GM18508 (cell line): ENCODE measurements at regions not wholly inside any gene's neighbourhood (a gene's known extent, or its start where the extent isn't known, plus 50 kb on each side); places are given as distances from the start of the nearest gene placed in this dataset.

Experiments used
- ATAC-seq: cut with Tn5 transposase; IDR thresholded peaks from one replicate; pipeline ENCODE4 v1.9.1; 2021; ENCODE audit warnings: moderate number of reproducible peaks; ENCODE audit not compliant: insufficient read depth, unreplicated experiment

DNA sequence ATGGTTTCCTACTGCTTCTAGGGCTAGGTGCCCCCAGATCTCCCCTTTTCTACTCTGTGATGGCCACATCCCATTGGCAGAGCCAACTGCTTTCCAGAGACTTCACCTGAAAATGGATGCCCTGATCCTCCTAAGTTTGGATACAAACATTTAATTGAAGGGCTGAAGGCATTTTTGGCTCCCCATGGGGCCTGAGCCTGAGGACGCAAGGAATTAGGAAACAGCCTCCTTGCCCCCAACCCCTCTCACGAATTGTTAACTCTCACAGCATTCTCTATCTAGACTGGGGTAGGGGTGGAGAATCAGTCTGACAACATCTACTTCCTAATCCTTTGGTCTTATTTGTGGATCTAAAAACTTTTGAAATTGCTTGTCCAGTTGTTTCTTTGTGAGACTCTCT lies 108.5 kb upstream of the KCNK2 start:
- ATAC-seq, result no peak

DNA sequence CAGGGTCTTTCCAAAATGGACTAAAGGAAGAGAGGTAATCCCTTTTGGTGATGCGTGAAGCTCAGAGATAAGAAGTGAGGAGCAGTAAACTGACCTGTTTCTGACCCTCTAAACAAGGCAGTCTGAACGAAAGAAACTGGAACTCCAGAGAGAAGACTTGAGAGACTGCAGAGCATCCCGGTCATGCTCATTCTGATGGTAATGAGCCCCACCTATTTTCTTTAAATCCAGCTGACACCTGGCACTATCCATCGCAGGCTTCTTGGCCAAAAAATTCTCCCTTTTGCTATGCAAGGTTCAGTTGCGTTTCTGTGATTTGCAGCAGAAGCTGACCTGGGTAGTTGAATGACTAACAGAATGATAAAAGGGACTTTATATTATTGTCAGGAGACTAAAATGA lies 105.9 kb upstream of the KCNK2 start:
- no peak for ATAC-seq

DNA sequence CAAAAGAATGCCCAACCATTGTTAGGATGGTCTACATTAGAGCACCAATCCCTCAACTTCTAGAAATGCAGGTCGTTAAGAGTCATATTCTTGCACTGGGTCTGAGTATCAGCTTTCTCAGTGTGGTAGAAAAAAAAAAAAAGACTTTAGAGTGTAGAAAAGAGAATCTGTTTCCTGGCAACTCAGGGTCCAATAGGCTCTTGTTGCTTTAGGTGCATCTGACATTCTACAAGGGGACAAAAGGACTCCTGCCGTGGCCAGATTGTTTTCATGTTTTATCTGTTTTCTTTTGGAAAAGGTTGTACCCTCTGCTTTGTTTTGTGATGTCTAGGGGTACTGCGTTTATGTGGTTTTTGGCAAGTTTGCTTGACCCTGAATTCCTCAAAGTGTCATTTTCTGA lies 105.4 kb upstream of the KCNK2 start:
- ATAC-seq, result no peak

DNA sequence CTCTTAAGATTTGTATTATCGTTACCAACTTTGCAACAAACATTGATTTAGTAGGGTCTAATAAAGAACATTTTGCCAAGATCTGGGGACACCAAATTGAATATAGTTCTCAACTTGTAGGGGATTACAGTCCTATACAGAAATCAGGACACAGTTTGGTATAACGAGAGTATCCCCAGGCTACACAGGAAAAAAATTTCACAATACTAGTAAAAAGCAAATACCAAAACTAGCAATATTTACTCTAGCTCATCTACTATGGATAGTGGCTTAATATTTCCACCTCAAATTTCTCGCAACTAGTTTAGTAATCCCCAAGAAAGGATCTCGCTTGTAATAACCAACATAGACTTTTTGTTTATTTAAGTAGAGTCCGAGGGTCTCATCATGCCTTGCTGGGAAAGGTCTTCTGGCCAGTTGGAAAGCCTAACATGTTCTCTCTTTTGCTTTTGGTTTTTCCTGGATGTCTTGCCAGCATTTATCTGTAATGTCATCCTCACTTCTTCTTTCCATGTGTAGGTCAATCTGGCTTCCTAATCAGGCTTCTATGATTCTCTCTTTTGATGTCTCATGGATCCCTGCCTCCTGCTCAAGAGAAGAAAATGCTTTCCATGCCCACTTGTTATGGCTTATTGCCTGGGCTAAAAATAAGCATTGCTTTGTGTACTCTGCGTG lies 104.7 kb upstream of the KCNK2 start:
- no peak for ATAC-seq

DNA sequence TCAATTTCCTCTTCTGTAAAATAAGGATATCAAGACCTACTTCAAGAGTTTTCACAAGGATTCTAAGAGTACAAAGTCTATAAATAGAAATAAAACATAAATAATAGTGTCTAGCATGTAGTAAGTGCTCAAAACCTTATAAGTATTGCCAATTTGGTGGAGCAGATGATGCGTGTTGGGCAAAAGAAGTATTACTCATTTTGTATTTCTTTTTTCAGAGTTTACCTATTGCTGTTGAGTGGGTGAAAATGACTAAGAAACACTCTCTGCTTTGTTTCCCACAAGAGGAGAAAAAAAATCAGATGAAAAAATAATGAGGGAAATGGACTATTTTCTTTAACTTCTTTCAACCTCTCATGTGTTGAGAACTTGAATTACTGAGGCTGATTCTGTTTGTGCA lies 103.3 kb upstream of the KCNK2 start:
- ATAC-seq, result no peak

DNA sequence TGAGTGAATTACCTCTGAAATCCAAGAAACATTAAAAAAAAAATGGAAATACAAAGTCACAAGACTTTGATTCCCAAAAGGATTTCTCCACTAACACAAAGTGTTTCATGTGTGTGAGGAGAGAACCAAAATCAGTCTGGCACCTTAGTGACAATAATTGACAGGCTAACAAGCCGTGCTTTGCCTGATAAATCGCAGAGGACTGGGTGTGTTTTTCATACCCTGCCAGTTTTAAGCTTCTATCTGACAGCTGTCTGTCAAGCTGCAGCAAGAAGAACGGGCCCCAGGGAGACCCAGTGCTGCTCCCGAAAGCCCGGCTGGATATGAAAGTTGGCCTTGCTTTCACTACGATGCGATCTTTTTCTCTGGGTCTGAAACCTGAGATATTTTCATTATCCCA lies 101.6 kb upstream of the KCNK2 start:
- ATAC-seq, result no peak

DNA sequence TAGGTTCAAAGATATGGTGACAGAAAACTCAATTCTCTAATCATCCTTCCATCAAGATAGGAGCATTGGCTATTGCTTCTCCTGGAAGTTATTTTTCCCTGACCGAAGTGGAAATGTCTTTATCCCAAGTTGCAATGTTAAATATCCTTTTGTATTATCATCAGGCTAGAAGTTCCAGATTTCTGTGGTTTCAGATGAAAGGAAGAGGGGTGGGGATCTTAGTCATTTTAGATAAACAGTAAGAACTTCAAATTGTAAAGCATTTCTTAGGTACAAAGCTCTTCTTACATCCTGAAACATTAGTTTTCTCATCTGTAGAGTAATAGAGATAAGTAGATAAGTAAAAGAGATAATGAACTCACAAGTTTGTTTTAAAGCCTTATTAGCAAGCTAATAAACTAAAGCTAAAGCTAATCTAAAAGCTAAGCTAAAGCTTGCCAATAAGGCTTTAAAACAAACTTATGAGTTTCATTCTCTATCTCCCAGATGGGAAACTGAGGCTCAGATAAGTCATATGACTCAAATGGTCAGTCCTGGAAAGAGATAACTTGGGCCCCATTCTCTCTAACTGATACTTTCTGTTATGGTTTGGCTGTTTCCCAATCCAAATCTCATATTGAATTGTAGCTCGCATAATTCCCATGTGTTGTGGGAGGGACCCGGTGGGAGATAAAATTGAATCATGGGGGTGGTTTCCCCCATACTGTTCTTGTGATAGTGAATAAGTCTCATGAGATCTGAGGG lies 99.2 kb upstream of the KCNK2 start:
- ATAC-seq, result no peak

DNA sequence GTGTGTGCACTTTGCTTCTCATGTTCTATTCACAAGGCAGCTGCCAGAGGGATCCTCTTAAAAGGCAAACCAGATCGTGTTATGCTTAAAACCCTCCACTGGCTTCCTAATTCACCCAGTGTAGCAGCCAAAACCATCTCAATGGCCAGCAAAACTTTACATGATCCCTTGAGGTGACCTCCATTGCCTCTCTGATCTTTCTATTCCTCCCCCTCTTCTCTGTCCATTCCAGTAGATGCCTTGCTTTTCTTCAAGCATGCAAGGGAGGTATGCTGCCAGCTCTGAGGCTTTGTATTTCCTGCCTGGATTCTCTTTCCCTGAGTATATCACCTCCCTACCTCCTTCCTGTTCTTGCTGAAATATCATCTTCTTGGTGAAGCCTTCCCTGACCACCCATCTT lies 93.2 kb upstream of the KCNK2 start:
- ATAC-seq, result no peak

DNA sequence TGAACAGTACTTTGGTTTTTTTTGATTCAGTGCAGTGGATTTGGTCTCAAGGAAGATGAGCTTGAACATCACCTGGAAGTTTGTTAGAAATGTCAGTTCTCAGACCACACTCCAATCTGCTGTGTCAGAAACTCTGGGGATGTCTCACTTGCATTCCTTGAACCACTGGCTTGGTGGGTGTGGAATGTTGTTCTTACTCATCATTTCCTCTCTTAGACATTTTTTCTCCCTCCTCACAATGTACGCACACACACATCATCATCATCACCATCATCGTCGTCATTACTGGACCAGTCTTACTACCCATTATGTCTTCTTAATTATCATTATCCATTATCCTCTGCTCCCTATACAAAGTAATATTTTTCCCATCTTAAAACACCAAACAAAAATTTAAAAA lies 91.9 kb upstream of the KCNK2 start:
- no peak for ATAC-seq

DNA sequence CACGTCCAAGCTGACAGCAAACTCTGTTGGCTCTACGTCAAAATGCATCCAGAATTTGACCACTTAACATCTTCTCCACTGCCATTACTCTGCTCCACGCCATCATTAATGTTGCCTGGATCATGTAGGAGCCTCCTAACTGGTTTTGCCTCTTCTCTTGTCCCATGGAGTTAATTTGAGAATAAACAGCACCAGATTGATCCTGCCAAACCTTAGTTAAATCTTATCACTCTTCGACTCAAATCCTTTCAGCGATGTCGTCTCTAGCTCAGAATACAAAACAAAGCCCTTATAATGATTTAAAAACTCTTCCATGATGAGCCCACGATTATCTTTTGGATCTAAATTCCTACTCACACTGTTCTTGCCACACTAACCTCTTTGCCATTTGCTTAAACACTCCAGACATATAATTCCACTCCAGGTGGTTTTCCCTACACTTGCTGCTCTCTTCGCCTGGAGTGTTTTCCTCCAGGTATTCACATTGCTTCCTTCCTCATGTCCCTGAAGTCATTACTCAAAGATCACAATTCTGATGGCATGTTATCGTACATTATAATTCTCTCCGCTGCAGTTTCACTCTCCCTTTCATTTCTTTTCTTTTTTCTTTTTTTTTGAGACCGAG lies 90.7 kb upstream of the KCNK2 start:
- ATAC-seq, result no peak

DNA sequence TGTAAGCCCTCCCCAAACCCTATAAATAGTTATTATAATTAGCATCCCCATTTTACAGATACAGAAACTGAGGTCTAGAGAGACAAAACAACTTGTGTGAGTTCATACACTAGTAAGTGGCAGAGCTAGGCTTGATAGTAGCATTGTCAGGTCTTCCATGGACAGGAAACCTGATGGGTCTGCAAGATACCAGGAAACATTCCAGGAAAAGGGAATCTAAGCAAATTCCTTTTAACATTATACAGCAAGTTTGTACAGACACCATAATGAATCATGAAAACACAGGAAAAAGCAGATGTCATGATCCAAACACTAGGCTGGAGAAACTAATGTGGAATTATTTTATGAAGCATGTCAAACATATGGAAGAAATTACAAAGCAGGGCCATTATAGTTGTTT lies 89.1 kb upstream of the KCNK2 start:
- no peak for ATAC-seq

DNA sequence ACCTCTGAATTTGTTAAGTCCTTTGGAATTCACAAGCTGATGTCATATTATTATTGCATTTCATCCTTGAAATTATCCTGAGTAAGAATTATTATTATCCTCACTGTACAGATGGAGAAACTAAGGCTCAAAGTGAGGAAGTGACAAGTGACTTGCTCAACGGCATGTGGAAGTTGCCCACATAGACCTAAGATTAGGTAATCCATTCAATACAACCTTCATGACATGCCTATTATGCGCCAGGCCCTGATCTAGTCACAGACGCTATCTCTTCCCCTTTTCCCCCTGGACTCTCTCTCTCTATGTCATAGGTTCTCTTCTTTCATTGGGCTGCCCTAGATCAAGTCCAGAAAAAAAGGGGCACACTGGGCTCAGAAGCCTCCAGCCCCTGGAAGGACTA lies 84.9 kb upstream of the KCNK2 start:
- ATAC-seq, result no peak

DNA sequence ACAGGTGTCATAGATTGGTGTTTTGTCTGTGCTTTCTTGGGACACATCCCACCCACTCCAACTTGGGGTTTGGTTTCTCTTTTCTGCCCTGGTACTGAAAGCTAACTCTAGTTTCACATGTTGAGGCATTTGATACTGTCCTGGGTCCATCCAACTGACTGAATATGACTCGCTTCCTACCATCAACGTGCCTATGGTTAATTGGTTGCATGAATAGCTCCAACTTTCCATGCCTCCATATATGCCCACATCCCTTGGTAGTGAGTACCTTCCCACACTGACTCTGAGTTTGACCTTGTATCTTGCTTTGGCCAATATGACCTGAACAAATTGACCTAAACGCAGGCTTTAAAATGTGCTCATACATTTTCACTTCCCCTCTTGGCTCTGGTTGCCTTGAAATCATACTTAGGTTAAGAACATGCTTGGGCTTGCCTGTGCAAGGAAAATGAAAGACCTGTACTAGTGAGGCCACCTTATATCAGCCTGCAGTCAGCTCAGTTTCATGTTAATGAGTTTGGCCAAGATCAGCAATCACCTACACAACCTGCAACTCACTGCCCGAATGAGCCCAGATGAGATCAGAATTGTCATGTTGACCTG lies 81.0 kb upstream of the KCNK2 start:
- ATAC-seq, result peak; percentile 91

DNA sequence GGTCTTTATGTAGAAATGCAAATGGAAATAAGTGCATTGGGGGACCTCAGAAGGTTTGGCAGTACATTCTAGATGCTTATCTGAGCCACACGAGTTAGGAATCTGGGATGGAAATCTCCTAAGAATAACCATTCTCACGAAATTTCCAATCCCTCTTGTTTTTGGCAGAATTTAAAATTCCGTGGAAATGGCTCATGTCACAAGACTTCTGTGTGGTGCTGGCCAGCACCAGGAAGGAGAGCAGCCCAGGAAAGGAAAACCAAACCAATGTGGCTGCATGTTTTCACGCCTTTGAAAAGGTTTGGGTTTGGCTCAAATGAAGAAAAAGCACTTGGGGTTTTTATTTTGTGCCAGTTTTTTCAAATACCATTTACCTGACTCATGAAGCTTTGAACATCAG lies 80.1 kb upstream of the KCNK2 start:
- no peak for ATAC-seq

DNA sequence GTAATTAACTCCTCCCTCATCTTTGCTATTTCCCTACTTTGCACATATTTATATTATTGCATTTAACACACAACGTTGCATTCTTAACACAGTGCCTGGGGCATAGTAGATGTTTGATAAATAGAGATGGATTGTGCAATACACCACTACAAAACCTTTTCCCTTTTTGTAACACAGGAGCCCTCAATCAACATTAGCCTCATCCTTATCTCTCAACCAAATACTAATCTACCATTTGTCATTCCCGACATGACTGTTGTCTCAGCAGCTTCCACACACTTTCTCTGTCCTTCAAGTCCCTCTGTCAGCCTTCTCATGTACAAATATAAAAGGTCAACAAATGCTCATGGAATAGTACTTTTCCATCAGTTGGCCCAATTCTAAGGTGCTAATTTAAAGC lies 78.9 kb upstream of the KCNK2 start:
- ATAC-seq, result no peak

DNA sequence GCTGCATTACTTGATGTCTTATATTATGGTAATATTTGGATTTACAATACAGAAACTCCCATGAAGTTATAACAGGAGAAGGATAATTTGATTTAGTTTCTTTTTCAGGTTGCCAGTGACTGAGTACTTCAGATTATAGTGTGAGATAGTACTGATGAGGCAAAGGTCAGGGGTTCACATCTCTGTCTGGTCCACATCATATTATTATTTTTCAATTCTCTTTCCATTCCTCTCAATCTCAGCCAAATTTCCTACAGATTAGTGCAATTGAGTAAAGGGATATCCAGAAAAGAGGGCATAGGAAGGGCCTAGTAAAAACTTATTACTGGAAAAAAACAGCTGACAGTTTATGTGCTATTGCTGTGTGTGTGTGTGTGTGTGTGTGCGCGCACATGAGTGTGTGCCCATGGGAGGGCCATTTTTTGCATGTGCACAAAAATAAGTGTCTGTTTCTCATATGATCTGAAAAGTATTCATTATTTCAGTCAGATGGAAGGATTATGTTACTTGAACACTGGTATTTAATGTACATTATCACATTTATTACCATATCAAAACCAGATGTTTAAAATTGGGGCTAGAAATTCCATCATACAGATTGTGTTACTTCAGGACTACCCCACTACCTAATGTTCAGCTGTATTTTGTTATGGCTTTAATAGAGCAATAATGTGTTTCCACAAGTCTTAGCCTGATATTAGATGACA lies 78.3 kb upstream of the KCNK2 start:
- ATAC-seq, result no peak

DNA sequence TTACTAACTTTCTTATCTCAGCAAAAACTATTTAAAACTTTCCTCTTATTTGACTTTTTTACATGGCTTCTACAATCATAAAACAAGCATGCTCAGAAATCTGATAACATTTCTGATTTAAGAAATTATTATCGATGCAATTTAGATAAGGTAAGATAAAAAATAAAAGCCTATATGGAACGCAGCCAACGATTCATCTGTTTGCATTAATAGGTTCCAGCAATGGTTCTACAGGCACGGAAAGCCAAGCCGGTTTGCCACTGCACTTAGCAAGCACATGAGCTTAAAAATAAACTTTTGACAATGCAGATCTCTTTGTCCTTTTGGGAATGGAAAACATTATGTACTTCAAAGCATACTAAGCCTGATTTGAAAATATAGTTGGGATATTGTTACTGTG lies 77.5 kb upstream of the KCNK2 start:
- no peak for ATAC-seq

DNA sequence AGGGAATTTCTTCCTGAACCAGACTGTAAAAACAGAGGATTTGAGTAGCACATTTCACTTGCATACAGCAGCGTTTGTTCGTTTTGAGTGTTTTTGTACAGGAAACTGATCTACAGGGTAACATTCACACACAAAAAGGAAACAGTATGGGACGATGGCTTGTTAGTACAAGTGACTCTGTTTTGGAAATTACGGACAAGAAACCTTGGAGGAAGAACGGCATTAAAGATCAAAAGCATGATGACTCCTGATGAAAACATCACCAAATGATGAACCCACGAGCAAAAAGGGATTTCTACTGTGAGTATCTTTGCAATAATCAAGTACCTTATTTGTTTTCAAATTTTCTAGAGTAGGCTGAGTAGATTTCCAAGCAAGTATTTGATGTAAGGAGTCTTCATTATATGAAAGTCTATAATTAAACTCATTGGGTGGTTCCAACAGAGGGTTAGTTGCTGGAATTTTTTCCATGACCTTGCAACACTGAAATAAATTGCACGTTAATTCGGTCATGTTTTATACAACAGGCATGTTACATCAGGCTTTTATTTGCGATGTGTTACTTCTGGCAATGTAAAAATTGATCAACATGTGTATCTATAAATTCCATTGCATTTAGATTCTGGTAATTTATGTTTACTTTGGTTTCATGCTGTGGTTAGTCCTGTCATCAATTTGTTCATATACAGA lies 76.7 kb upstream of the KCNK2 start:
- no peak for ATAC-seq

DNA sequence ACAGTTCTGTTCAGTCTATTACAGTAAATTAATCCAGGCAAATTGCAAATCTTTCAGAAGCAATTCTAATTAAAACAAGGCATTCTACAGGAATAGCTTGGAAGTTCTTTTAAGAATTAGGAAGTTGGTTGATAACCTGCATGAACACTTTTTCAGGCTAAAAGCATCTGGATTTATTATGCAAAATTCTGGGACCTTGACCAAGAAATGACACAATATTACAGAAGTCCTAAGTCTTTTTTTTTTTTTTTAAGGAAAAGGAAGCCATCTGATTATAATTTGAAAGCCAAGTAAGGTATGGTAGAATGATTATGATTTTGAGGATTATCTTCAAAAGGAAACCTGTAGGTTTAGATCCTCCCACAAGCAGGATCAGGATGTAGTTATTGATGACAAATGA lies 74.7 kb upstream of the KCNK2 start:
- no peak for ATAC-seq

DNA sequence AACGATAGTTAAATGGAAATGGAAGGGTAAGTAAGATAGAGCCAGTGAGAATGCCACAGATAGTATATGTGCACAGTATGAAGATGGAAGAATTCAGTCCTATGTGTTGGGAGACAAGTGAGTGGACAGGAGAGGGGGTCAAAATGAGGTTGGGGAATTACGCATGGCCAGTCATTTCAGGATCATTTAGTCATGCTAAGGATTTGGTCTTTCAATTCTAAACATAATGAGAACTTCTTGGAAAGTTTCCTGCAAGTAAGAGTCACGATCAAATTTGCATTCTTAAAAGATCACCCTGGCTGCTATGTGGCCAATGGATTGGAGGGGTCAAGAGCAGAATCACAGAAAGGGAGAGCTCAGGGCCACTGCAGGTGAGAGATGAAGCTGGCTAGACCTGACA lies 64.0 kb upstream of the KCNK2 start:
- ATAC-seq, result peak; percentile 38
